ENCODE measurements at regions not wholly inside any gene's neighbourhood (a gene's known extent, or its start where the extent isn't known, plus 50 kb on each side); places are given as distances from the start of the nearest gene placed in this dataset.
"Not testable (repeated sequence)": the region's sequence is repeated elsewhere in the genome, so short reads cannot be mapped to it uniquely, and the experiment has no call there.

DNA sequence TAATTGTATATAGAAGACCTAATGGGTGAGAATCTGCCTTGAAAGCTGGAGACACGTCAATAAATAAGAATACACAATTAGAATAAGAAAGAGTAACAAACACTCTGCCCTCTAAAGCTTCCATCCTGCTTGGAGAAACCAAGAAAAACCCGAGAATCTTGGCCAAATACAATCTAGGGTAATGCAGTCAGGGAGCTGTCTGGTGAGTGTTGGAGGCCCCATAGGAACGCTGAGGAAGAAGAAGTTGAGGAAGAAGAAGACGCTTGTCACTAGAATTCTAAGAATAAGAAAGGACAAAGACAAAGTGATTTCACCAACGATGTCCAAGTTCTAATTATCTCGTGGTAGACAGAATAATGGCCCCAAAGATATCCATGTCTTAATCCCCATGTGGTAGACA, 4485.9 kb upstream of the OR11H1 start:
- DNase-seq (ENCODE audit: low read depth) = no peak
- no peak overlapping the region for H3K4me3 ChIP-seq (ENCODE audit: low read depth, low read length)
- TF ChIP-seq, protein P1, sequence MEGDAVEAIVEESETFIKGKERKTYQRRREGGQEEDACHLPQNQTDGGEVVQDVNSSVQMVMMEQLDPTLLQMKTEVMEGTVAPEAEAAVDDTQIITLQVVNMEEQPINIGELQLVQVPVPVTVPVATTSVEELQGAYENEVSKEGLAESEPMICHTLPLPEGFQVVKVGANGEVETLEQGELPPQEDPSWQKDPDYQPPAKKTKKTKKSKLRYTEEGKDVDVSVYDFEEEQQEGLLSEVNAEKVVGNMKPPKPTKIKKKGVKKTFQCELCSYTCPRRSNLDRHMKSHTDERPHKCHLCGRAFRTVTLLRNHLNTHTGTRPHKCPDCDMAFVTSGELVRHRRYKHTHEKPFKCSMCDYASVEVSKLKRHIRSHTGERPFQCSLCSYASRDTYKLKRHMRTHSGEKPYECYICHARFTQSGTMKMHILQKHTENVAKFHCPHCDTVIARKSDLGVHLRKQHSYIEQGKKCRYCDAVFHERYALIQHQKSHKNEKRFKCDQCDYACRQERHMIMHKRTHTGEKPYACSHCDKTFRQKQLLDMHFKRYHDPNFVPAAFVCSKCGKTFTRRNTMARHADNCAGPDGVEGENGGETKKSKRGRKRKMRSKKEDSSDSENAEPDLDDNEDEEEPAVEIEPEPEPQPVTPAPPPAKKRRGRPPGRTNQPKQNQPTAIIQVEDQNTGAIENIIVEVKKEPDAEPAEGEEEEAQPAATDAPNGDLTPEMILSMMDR (IDR thresholded peaks at IDR 0.05; ENCODE audit: control insufficient read depth, extremely low read depth, insufficient read depth) = no peak

DNA sequence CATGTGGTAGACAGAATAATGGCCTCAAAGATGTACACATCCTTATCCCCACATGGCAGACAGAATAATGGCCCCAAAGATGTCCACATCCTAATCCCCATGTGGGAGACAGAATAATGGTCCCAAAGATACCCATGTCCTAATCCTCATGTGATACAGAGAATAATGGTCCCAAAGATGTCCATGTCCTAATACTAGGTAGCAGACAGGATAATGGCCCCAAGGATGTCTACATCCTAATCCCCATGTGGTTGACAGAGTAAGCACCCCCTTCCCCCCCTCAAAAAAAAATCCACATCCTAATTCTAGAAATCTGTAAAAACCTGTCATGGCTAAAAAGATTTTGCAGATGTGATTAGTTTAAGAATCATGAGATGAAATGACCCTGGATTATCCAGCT, 4484.7 kb upstream of the OR11H1 start:
- not testable (repeated sequence) for DNase-seq (ENCODE audit: low read depth); H3K4me3 ChIP-seq (ENCODE audit: low read depth, low read length)

DNA sequence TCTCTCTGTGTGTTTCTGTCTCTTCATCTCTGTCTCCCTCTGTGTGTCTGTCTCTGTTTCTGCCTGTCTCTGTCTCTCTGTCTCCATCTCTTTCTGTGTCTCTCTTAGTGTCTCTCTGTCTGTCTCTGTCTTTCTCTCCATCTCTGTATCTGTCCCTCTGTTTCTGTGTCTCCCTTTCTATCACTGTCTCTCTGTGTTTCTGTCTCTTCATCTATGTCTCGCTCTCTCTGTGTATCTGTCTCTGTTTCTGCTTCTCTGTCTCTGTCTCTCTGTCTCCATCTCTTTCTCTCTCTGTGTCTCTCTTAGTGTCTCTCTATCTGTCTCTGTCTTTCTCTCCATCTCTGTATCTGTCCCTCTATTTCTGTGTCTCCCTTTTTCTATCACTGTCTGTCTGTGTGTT, 4479.1 kb upstream of the OR11H1 start:
- not testable (repeated sequence) for H3K4me3 ChIP-seq (ENCODE audit: low read depth, low read length); DNase-seq (ENCODE audit: low read depth)

DNA sequence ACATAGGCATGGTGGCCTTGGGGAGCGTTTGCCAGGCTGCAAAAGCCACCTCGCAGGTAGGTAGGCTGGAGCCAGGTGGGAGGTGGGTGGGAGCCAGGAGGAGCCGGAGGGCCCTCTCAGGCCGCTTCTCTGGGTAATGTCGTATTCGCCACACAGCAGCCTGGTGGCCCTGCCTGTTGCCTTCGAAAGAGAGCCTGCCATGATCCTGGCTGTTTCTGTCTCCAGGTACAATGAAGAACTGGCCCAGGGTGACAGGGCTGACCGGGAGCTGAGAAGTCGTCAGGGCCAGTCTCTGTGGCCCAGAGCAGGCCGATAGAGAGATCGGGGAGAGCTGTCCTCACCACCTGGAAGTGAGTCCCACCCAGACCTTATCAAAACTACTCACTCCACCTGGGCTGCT, 4477.8 kb upstream of the OR11H1 start:
- not testable (repeated sequence) for DNase-seq (ENCODE audit: low read depth); H3K4me3 ChIP-seq (ENCODE audit: low read depth, low read length)

DNA sequence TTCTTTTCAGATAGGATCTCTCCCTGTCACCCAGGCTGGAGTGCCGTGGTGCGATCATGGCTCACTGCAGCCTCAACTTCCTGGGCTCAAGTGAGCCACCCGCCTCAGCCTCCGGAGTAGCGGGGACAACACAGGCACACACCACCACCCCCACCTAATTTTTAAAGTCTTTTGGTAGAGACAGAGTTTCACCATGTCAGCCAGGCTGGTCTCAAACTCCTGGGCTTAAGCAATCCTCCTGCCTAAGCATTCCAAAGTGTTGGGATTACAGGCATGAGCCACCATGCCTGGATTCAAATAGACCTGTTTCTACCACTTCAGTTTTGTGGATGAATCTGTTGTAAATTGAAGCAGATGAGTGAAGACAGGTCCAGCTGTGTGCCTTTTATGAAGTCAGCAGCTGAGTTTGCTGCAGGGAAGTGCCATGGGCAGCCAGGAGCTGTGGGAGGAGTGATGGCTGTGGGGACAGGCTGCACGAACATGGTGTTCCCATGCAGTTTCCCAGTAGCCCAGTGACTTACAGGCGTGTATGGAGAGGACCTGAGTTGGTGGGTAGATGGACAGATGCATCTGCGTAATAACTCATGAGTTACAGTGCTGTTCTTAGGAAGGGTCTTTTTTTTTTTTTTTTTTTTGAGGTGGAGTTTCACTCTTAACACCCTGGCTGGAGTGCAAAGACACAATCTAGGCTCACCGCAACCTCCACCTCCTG, 4476.4 kb upstream of the OR11H1 start:
- not testable (repeated sequence) for H3K4me3 ChIP-seq (ENCODE audit: low read depth, low read length); DNase-seq (ENCODE audit: low read depth)

DNA sequence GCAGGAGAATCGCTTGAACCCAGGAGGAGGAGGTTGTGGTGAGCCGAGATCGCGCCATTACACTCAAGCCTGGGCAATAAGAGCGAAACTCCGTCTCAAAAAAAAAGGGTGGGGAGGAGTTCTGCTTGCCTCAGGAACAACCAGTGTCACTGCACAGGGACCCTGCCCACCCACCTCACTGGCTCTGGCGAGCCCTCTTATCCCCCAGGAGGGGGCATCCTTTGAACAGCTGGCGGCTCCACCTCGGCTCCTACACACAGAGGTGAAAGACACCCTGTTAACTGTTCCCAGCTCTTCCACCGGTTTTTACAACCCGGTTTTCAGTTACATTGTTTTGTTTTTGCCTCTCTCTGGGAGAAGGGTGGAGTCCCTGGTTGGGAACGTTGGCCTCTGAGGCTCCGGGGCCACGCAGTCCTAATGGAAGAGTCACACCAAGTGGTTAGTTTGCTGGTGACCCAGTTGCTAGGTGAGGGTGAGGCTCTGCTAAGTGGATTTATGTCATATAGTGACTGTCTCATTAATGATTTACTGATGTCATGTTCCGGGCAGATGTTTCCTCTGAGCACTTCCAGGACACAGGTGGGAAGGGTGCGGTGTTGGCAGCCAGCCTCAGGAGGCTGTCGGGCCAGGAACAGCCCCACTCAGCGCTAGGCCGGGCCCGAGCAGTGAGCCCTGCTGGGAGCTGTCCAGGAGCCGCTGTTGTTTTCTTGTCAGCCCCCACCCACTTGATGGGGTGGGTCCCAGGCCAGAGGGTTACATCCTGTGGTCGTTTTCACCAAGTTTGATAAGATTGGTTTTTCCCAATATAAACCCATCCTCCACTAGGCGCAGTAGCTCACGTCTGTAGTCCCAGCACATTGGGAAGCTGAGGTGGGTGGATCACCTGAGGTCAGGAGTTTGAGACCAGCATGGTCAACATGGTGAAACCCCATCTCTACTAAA, 4474.3 kb upstream of the OR11H1 start:
- not testable (repeated sequence) for DNase-seq (ENCODE audit: low read depth); H3K4me3 ChIP-seq (ENCODE audit: low read depth, low read length)

DNA sequence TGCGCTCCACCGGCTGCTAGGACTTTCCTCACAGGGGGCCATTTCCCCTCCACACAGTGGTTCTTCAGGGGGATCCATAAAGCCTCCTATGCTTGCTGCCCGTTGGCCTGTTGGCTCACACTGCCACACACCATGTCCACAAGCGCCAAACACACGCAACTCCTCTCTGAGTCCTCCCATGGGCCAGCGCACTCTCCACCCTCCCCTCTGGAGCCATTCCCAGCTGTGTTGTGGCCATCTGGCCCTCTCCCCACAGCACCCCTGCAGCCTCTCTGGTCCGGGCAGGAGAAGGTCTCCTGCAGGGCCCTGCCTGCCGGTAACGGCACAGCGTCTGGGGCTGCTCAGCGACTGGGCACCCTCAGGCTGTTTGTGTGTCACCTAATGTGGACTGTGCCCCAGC, 4473.3 kb upstream of the OR11H1 start:
- not testable (repeated sequence) for DNase-seq (ENCODE audit: low read depth); H3K4me3 ChIP-seq (ENCODE audit: low read depth, low read length)

DNA sequence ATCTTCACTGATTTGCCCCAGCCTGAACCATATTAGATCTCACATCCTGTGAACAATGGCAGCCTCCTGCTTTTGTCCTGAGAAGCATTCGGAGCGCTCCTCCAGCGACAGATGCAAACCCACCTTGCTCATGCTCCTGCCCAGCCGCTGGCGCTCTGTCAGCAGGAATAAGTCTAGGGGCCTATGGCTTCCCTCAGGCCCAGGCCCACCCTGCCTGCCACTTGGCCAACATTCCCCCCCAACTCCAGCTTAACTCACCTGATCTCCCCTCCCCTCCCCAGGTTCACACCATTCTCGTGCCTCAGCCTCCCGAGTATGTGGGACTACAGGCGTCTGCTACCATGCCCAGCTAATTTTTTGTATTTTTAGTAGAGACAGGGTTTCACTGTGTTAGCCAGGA, 4472.8 kb upstream of the OR11H1 start:
- H3K4me3 ChIP-seq (ENCODE audit: low read depth, low read length); DNase-seq (ENCODE audit: low read depth): not testable (repeated sequence)

DNA sequence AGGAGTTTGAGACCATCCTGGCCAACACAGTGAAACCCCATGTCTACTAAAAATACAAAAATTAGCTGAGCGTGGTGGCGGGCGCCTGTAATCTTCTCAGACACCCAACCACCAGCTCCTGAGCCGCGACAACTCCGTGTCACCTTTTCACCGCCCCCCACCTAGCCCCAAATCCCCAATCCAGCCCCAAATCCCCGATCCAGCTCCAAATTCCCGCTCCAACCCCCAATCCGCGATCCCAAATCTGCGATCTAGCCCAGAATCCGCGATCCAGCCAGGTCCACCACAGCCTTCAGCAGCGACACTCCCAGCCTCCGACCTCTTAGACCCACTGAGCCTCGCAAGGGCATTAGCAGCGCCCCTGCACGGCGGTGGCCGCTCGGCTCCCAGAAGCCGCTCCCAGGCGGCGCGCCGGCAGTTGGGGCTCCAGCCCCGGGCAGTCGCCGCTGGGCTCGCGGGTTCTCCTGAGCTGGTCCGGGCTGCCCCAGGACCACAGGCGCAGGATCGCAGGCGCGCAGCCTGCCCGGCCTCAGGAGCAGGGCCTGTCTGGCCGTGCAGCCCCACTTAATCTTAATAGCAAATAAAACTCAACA, 4469.9 kb upstream of the OR11H1 start:
- H3K4me3 ChIP-seq (ENCODE audit: low read depth, low read length); DNase-seq (ENCODE audit: low read depth): not testable (repeated sequence)

DNA sequence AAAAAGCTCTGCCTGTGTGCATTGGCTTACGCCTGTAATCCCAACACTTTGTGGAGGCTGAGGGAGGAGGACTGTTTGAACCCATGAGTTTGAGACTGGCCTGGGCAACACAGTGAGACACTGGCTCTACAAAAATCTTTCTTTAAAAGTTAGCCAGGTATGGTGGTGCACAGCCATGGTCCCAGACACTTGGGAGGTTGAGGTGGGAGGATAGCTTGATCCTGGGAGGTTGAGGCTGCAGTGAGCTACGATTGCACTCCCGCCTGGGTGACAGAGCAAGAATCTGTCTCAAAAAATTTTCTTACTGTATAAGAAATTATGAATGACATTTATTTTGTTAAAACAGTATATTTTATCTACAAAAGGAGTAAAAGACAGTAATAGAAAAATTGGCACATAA, 4468.9 kb upstream of the OR11H1 start:
- DNase-seq (ENCODE audit: low read depth); H3K4me3 ChIP-seq (ENCODE audit: low read depth, low read length): not testable (repeated sequence)

DNA sequence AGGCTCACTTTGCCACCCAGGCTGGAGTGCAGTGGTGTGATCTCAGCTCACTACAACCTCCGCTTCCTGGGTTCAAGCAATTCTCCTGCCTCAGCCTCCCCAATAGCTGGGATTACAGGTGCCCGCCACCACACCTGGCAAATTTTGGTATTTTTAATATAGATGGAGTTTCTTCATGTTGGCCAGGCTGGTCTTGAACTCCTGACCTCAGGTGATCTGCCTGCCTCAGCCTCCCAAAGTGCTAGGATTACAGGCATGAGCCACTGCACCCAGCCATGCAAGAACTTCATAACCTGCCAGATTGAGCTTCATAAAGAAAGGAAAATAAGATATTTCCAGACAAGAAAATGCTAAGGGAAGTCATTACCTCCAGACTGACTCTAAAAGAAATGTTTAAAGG, 4467.2 kb upstream of the OR11H1 start:
- H3K4me3 ChIP-seq (ENCODE audit: low read depth, low read length); DNase-seq (ENCODE audit: low read depth): not testable (repeated sequence)

DNA sequence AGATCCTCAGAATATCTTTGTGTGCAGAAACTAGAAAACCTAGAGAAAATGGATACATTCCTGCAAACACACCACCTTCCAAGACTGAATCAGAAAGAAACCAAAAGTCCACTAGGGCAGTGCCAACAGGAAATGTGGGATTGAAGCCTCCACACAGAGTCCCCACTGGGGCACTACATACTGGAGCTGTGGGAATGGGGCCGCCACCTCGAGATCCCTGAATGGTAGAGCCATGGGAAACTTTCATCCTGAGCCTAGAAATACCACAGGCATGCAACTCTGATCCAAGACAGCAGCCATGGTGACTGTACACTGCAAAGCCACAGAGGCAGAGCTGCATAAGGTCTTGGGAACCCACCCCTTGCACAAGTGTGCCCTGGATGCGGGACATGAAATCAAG, 4465.5 kb upstream of the OR11H1 start:
- not testable (repeated sequence) for H3K4me3 ChIP-seq (ENCODE audit: low read depth, low read length); DNase-seq (ENCODE audit: low read depth)

DNA sequence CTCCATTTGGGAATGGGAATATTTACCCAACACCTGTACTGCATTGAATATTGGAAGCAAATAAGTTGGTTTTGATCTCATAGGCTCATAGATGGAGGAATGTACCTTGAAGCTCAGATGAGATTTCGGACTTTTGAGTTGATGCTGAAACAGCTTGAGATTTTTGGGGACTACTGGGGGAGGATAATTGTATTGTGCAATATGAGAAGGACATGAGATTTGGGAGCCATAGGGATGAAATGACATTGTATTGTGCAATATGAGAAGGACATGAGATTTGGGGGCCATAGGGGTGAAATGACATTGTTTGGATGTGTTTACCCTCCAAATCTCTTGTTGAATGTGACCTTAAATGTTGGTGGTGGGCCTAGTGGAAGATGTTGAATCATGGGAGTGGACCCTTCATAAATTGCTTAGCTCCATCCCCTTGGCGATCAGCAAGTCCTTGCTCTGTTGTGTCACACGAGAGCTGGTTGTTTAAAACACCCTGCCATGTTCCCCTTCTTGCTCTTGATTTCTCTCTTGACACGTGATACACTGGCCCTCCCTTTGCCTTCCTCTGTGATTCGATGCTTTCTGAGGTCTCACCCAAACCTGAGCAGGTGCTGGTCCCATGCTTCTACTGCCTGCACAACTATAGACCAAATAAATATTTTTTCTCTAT, 4464.8 kb upstream of the OR11H1 start:
- not testable (repeated sequence) for H3K4me3 ChIP-seq (ENCODE audit: low read depth, low read length)

DNA sequence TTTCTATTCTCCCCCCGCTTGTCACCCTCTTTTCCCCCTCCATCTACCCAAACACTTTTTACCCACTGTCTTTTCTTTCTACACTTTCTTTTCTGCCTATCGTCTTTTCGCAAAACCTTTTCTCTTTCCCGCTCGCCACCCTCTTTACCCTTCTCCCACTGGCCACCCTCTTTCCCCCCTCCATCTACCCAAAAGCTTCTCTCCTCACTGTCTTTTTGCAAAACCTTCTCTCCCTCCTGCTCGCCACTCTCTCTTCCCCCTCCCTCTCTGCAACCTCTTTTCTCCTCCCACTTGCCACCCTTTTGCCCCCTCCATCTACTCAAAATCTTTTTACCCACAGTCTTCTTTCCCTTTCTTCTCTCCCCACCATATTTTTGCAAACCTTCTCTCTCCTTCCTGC, 4462.8 kb upstream of the OR11H1 start:
- H3K4me3 ChIP-seq (ENCODE audit: low read depth, low read length) = peak overlapping the region; percentile 58
- not testable (repeated sequence) for DNase-seq (ENCODE audit: low read depth)

More for the DNA sequence above, 4464.8 kb upstream of the OR11H1 start:
- not testable (repeated sequence) for DNase-seq (ENCODE audit: low read depth)

DNA sequence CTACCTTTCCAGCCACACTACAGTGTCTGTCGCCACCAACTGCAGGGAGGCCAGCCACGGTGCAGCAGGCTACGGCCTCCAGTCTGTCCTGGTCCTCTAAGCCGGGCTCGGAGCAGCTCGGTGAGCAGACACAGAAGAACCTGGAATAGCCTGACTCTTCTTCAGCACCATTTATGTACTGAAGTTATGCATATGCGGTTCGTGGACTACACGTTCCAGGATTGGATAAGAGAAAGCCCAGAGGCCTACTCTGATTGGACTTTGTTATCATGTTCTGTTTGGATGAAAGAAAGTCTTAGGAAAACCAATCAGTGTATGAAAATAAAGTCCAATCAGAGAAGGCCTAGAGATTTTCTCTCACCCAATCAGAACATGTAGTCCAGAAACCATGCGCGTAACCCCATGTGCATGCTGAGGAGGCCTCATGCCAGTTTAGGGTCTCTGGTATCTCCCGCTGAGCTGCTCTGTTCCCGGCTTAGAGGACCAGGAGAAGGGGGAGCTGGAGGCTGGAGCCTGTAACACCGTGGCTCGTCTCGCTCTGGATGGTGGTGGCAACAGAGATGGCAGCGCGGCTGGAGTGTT, 4462.0 kb upstream of the OR11H1 start:
- DNase-seq (ENCODE audit: low read depth) = peak; percentile 87
- H3K4me3 ChIP-seq (ENCODE audit: low read depth, low read length) = peak overlapping the region; percentile 58
